ENCODE measurements at regions not wholly inside any gene's neighbourhood (a gene's known extent, or its start where the extent isn't known, plus 50 kb on each side); places are given as distances from the start of the nearest gene placed in this dataset.

GRCh38 chr1:72526926-72527325 is 244.6 kb upstream of the NEGR1 start:
- Histone ChIP-seq H3K4me1 (no peaks in the 10 kb centered on the region), H3K27me3 (no peaks in the 10 kb centered on the region), H3K4me3 (ENCODE audit: low read depth, low read length) (no peak overlapping the region), H3K36me3 (no peaks in the 10 kb centered on the region), H3K9me3 (no peaks in the 10 kb centered on the region)
- TF ChIP-seq, protein P1, sequence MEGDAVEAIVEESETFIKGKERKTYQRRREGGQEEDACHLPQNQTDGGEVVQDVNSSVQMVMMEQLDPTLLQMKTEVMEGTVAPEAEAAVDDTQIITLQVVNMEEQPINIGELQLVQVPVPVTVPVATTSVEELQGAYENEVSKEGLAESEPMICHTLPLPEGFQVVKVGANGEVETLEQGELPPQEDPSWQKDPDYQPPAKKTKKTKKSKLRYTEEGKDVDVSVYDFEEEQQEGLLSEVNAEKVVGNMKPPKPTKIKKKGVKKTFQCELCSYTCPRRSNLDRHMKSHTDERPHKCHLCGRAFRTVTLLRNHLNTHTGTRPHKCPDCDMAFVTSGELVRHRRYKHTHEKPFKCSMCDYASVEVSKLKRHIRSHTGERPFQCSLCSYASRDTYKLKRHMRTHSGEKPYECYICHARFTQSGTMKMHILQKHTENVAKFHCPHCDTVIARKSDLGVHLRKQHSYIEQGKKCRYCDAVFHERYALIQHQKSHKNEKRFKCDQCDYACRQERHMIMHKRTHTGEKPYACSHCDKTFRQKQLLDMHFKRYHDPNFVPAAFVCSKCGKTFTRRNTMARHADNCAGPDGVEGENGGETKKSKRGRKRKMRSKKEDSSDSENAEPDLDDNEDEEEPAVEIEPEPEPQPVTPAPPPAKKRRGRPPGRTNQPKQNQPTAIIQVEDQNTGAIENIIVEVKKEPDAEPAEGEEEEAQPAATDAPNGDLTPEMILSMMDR (IDR thresholded peaks at IDR 0.05; ENCODE audit: low read depth, low read length) = no peak
- DNase-seq = no peak

GRCh38 chr1:72524021-72524420 is 241.7 kb upstream of the NEGR1 start:
- no peaks in the 10 kb centered on the region for H3K27me3 ChIP-seq
- TF ChIP-seq, protein P1 (IDR thresholded peaks at IDR 0.05; ENCODE audit: low read depth, low read length) = no peak
- H3K36me3 ChIP-seq = no peaks in the 10 kb centered on the region
- H3K9me3 ChIP-seq = no peaks in the 10 kb centered on the region
- no peak for DNase-seq
- H3K4me3 ChIP-seq (ENCODE audit: low read depth, low read length) = no peak overlapping the region
- no peaks in the 10 kb centered on the region for H3K4me1 ChIP-seq

GRCh38 chr1:72521659-72522058 is 239.3 kb upstream of the NEGR1 start:
- Histone ChIP-seq H3K36me3 (no peaks in the 10 kb centered on the region), H3K27me3 (no peaks in the 10 kb centered on the region), H3K4me3 (ENCODE audit: low read depth, low read length) (no peak overlapping the region), H3K4me1 (no peaks in the 10 kb centered on the region), H3K9me3 (no peaks in the 10 kb centered on the region)
- no peak for DNase-seq
- TF ChIP-seq, protein P1 (IDR thresholded peaks at IDR 0.05; ENCODE audit: low read depth, low read length) = no peak

DNA sequence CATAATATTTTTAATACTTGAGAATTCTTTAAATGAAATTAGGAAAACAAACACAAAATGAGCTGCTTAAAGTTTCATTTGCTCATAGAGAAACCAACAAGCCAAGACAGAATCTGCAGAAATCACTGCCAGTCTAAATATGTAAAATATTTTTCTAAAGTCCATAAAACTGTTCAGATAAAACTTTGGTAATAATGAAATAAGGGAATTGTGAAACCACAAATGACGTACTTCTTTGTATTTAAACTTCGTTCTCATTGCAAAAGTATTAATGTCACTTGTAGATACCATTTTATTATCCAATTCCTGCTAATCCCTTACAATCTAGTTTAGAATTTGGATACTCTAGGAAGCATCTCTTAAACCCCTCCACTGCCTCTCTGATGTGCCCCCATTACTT is 234.5 kb upstream of the NEGR1 start:
- H3K36me3 ChIP-seq = no peaks in the 10 kb centered on the region
- DNase-seq = no peak
- no peaks in the 10 kb centered on the region for H3K4me1 ChIP-seq
- TF ChIP-seq, protein P1 (IDR thresholded peaks at IDR 0.05; ENCODE audit: low read depth, low read length) = no peak
- H3K9me3 ChIP-seq = no peaks in the 10 kb centered on the region
- no peak overlapping the region for H3K4me3 ChIP-seq (ENCODE audit: low read depth, low read length)
- H3K27me3 ChIP-seq = no peaks in the 10 kb centered on the region

DNA sequence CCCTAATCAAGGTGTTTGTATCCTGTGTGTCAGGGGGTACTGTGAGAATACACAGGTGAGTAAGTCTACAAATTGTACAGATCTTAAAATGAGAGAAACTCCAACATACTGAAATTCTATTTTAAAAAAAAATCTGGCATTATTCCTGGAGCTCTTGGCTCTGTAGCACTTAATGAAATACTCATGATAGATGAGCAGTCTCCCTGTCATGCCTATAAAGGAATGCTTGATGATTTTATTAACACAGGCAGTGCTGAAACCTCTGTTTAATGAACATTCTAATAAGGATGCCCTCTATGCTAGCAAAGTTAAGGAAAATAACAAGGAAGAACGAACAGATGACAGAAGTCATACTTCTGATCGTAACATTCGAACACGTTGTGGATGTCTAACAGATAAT is 233.9 kb upstream of the NEGR1 start:
- DNase-seq = no peak
- Histone ChIP-seq H3K4me1 (no peaks in the 10 kb centered on the region), H3K9me3 (no peaks in the 10 kb centered on the region), H3K27me3 (no peaks in the 10 kb centered on the region), H3K36me3 (no peaks in the 10 kb centered on the region), H3K4me3 (ENCODE audit: low read depth, low read length) (no peak overlapping the region)
- TF ChIP-seq, protein P1 (IDR thresholded peaks at IDR 0.05; ENCODE audit: low read depth, low read length) = no peak

DNA sequence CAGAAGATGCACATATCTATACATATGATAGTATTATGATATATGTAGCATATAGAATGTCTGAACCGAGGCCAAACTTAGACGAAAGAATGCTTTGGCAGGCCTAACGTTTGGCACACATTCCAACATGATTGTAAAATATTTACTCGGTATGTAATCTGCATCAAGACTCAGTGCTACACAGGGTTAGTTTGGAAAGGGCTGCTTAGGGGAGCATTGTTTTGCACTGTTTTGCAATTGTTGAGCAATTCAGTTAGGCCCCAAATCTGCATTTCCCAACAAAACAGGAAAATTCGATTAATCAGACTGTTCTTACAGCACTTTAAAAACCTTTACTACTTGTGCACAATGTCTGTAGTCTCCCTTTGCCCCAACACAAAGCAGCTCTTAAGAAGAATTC is 216.0 kb upstream of the NEGR1 start:
- TF ChIP-seq, protein P1 (IDR thresholded peaks at IDR 0.05; ENCODE audit: low read depth, low read length) = no peak
- DNase-seq = no peak
- Histone ChIP-seq H3K4me1 (no peaks in the 10 kb centered on the region), H3K27me3 (no peaks in the 10 kb centered on the region), H3K36me3 (no peaks in the 10 kb centered on the region), H3K4me3 (ENCODE audit: low read depth, low read length) (no peak overlapping the region), H3K9me3 (no peaks in the 10 kb centered on the region)
